ENCODE measurements at regions not wholly inside any gene's neighbourhood (a gene's known extent, or its start where the extent isn't known, plus 50 kb on each side); places are given as distances from the start of the nearest gene placed in this dataset.

DNA sequence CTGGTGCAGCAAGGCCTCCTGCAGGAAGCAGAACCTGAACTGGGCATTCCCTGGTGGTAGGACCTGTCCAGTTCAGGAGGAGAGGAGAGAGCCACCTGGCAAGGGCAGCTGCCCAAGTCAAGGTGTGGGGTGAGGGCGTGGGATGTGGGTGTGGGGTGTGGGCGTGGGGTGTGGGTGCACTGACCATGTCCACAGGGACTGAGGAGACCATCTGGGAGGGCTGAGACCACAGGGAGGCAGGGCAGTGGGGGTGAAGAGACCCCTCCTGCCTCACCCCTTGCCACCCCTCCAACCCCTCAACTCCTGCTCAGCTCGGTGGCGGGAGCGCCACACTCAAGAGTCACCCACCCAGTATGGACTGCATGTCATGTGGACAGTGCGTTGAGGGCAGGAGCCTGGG, 117.9 kb downstream of the CPZ start:
- no peak for DNase-seq

DNA sequence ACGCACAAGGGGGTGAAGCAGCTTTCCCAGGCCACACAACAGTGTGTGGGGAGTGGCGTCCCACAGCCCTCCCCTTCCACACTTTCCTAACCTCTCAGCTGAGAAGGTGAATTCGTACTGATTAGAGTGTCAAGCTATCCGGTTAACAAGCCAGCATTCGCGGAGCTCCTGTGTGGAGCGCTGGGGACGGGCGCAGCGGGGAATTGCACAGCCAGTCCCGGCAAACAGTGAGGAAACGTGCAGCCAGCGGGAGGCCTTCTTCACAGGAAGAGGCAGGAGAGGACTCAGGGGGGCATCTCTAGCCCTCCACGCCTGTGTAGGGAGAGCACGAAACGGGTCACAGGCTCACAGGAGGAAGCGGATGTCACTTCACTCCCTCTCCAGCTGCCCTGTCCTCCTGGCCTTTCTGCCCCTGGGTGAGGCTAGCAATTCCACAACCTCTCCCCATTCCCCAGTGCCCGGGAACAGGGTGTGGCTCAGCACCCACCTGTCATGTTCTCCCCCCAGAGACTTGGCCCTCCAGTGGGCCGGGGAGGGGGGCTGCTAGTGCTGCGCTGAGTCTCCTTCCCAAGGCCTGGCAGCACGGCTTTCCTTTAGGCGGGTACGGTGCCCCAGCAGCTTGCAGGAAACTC, 117.3 kb downstream of the CPZ start:
- no peak for DNase-seq

DNA sequence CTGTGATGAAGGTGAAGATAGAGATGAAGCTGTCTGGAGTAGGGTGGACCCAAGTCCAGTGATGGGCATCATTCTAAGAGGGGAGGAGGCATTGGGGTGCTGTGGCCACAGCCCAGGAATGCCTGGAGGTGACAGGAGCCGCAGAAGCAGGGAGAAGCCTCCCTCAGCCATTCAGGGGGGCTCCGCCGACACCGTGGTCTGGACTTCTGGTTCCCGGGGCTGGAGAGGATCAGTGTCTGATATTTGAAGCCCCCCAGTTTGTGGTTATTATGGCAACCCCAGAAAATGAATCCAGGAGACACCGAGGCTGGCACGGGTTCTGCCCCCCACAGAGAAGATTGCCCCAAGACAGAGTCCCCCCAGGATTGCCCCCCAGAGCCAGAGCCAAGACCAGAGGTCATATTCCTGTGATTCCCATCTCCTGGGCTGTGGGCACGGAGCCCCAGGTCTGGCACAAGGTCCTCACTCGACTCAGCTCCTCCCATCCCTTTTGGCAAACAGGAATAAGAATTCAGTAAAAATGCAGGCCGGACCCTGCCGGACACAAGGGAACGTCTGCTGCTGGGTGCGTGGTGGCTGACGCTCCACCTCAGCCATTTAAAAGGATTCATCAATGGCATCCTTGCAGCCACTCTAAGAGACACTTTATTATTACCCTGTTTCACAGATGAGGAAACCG, 116.6 kb downstream of the CPZ start:
- no peak for DNase-seq

DNA sequence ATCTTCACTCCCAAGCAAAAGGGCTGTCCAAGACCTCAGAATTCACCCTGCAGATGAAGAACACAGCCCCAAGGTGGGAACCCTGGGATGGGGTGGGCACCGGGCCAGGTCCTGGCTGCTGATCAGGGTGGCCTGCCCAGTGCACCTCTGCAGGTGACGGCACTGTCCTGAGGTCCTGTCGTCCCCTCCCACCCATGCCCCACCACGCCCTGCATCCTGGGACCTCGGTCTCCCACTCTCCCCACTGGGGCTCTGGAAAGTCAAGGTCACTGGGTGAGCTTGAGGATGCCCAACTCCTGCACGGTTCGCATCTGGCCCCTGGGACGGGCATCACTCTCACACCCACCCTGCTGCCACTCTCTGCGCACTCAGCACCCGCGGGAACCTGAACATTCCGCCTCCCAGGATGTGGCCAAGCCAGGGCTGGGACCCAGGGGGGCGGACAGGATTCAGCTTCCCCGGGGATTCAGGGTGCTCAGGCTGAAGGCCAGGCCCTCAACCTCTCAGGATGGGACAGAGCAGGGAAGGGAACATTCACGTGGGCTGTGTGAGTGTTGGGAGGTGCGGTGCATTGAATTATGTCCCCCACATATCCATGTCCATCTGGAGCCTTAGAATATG, 115.9 kb downstream of the CPZ start:
- no peak for DNase-seq

DNA sequence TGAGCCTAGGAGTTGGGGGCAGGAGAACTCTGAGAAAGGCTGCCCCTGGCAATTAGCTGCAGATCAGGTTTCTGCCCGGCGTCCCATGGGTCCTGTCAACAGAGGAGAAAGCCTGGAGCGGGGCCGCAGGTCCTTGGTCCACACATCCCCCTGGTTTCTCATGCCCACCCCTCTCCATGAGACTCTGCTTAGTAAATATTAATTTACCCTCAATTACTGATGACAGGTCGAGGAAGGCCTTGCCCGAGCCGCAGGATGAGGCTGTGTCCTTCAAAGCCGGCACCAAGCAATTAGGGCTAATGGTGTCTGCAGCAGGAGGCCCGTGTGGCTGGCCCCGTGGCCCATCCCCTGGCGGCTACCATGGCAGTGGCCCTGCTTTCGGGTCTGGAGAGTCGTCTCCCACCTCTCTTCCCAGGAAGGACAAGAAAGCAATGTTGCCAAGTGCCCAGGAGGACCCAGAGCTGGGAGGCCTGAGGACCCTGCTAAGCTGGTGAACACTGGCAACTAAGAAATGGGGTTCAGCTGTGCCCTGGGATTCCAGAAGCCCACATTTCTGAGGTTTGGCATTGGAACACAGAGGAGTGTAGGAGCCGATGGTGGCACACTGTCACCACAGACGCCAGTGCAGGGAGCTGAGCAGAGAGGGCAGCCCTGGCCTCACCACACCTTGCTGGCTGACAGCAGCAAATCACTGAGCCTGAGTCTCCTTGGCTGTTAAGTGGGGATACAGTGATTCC, 114.6 kb downstream of the CPZ start:
- no peak for DNase-seq

DNA sequence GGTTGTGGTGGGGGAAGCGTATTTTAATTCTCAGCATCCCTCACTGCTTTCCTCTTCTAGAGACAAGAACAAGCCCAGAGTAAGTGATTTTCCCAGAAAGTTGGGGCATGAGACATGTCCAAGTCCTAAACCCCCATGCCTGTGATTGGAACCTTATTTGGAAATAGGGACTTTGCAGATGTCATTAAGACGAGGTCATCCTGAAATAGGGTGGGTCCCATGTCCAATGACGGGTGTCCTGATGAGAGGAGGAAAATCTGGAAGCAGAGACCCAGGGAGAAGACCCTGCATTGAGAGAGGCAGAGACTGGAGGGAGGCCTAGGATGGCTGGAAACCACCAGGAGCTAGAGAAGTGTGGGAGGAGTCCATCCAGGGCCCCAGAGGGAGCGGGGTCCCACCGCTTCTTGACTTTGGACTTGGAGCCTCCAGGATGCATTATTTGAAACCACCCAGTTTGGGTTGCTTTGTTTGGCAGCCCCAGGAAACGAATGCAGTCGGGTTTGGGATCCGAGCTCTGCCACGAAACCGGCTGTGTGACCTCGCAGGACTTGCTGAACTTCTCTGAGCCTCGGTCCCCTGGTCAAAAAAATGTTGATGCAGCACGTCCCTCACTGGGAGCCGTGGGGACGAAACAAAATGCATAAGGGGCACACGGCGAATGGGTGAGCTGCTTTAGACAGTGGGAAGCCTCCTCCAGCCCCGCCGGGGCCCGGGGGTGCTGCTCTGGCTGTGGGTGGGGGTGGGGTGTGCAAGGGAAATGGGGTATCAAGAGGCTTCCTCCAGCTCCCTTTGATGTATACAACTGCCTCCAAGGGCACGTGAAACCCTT, 113.9 kb downstream of the CPZ start:
- no peak for DNase-seq

DNA sequence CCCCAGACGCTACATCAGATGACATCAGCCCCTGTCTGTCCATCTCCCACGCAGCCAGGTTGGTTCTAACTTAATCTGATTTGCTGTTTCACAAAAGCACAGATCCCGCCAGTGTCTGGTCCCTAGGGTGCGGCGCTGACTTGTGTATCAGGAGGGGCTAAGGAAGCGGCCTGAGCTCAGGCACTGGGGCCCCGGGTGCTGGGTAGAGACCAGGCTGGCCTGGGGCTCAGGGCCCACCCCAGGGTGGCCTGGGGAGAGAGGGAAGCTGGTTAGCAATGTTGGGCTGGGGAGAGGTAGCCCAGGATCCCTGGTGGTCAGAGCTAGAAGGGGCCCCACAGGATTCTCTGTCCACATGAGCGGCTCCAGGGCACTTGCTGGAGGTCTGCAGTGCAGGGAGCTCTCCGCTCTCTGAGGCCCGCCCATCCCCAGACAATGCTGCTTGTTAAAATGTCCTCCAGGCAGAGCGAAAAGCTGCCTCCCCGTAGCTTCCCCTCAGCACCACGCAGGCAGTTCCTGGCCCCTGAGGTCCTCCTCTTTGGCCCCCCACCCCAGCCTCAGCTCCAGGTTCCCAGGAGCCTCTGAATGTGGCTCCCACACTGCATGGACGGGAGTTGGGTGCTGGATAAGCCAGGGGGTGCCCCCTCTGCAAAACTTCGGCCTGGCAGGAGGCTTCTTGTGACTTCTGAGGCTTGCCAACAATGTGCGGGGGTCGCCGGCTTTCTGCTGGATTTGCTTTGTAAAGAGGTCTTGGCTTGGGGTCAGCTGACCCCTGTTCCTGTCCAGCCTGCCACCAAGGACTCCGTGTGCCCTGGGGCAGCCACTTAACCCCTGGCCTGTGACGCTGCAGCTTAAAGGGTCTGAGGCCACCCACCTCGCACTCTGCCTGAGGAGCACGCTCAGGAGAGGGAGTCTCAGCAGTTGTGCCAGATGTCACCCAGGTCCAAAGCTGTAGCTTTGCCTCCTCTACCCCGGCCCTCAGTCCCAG, 112.9 kb downstream of the CPZ start:
- no peak for DNase-seq

DNA sequence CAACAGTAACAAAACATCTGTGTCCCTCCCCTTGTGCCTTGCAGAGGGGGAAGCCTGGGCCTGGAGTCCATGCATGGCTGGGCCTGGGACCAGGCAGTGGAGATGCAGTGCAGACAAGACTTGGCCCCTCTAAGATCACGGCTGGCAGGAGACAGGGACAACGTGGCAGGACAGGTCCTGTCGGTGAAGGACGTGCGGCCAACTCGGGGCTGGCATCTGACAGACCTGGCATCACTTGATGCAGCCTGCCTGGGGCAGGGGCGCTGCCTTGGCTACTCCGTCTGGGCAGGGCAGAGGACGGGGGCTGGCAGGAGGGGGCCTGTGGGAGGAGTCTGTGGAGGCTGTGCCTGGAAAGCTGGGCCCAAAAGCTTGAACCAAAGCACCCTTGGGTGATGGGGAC, 112.1 kb downstream of the CPZ start:
- DNase-seq = no peak

DNA sequence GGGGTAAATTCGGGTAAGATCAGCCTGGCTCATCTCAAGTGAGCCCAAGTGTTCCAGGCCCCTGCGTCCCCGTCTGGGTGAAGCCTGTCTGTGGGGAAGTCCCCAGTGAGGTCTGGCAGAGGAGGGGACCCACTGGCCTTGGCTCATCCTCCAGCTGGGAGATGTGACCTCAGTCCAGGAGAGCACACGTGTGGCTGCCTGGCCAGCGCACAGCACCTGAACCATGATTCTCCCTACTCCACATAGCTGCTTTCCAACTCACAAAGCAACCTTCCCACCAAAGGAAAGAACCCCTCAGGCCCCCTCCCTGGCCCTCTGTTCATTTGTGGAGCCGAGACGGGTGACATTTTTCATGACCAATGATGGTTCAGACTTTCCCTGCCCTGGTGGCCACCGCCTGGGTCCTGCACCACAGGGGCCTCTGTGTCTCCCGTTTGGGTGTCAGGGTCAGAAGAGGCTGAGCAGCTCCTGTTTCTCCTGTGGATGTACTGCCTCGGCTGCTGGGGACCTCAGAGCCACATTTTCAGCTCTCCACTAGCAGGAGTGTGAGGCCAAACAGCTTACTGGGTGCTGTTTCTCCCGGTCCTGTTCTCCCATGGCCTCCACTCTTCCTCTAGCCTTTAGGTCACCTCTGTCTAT, 111.4 kb downstream of the CPZ start:
- DNase-seq = no peak

DNA sequence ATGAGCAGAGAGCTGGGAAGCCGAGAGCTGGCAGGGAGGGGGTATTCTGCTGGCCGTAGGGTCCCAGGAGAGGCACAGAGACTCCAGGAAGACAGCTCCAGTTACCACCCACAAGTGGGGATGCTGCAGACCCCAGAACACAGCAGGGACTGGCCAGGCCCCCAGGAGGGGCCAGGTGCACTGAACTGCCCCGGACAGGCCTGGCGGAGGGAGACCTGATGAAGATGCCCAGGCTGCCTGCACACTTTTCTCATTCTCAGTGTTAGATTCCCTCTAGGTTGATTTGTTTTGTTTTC, 110.8 kb downstream of the CPZ start:
- no peak for DNase-seq

DNA sequence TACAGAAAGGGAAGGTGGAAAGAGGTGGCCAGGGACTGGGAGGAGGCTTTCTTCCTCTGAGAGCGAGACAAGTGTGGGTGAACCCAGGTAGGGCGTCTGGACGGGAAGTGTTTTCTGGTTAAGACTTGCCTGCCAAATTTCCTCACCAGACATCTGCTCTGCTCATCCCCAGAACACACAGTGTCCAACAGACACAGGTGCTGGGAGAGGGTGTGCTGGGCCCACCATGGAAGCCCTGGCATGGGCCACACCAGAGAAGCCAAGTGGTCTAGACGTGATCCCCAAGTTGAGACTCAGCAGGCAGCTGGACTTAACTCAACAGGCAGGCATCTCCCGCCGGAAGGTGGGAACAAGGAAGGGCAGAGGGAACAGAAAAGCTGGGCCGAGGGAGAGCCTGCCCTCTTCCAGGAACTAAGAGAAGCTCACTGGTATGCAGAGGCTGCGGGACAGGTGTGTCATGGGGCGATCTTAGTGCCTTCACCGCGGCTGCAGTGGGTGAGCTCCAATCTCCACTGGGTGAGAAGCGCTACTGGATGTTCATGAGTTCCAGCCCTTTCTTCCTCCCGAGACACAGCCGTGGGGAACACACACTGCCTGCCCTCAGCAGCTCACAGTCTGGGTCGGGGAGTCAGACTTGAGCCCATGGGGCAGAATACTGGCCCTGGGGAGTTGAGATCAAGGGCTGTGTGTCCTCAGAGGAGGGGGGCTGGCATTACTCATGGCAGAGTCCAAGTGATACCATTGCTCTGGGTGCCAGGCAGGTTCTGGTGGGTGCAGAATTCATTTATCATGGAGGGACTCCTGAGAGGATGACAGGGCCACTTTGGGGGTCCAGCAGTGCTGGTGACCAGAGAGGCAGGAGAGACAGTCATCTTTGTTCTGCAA, 110.2 kb downstream of the CPZ start:
- no peak for DNase-seq

DNA sequence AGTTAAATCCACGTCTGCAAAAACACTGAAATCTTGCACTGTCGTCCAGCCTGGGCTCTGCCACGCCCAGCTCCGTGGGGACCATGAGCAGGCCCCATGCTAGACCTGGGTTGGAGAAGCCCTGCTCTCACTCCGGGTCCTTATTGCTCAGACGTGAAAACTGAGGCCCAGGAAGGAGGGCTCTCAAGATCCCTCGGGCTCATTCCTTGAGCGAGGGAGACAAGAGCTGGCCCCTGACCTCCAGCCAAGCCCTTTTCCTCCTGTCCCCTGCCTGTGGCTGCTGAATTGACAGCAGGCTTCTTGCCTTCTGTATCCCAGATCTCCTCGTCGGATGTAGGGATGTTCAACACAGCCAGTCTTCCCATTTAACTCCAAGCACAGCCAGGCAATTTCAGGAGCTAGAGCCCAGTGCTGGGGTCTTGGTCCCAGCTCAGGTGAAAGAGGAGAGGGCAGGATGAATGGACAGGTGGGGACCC, 109.5 kb downstream of the CPZ start:
- no peak for DNase-seq

DNA sequence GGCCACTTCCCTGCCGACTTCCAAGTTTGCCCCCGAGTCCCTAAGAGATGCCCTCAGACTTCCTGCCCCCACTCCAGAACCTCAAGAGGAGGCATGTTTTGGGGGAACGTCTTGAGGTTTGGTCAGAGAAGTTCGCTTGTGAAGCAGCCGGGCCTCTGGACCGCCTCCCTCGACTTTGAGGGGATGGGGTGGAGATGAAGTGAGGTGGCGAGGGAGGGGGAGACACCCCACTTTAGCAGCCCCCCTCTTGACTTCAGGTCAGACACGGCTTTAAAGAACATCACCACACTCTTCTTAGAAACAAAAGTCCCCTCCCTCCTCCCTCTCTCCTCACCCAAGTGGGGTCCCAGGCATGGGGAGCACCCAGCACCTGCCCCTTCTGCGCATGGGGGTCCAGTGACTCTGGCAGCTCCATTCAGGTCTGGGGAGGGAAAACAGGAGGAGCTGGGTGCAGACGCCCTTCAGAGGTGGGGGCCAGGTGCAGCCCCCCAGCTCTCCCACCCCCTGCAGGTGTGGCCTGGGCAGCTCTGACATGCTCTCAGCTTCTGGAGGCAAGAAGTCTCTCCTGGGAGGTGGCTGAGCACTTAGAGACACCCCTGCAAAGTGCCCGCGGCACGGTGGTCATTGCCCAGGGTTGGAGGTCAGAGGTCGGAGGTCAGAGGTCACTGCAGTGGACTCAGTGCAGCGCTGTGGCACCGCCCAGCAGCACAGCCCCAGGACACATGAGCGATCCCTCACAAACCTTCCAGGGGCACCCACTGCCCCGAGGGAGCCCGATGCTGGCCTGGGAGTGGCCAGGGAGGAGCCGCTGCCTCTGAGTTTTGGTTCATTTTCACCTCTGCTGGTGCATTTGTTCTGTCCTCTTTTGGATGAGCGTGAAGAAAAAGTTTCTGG, 108.8 kb downstream of the CPZ start:
- DNase-seq = no peak

DNA sequence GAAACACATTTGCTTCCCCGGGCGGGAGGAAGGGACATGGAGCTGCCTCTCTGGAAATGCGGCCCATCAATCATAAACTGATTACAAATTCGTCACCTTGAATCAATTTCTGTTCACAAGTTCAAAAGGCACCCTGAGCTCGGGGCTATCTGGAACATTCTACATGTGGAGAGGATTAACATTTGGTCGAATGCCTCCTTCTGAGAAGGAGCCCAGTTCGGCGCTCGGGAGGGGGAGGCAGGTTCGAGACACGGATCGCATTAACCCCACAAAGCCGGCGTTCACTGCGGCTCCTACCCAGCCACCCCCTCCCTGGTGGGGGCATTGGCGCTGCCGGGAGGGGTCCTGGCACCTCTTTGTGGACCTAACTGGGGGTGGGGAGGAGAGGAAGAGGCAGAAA, 108.0 kb downstream of the CPZ start:
- DNase-seq = no peak

DNA sequence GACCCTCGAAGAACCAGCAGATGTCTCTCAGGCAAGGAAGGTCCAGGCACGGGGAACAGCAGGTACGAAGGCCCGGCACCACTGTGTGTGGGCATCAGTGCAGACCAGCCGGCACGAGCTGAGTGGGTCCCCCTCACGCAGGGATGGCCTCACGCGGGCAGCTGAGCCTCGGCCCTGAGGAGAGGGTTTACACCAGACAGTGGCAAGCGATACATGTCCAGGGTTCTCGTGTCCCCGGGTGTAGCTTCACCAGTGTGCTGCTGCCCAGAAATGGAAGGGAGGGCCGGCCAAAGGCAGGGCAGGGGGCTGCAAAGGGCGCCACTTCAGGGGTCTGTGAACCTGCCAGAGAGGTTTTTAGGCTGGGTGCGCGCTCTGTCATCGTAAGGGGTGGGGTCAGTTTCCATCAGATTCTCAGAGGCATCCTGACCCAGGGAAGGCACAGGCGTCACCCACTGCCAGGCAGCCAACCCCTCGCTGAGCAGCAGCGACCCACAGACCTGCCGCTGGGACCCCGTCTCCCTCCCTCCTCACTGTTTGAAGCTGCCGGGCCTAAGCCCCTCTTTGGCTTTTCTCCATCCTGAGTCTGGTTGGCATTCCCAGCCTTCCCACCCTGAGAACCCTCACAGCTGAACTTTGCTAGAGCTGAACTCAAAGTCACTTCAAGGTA, 107.0 kb downstream of the CPZ start:
- no peak for DNase-seq

DNA sequence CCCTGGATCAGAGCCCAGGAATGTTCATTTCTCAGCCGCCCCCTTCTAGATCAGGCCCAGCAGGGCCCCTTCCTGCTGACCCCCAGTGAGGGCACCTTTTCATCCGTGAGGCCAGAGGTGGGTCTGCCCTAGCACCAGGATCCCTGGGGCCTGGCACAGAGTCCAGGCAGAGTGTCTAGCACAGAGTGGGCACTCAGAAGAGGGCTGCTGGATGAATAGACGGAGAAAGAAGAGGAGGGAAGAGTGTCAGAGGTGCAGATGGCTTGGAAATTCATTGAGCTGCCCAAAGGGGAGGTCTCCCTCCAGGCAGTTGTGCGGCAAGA, 106.5 kb downstream of the CPZ start:
- DNase-seq = no peak

DNA sequence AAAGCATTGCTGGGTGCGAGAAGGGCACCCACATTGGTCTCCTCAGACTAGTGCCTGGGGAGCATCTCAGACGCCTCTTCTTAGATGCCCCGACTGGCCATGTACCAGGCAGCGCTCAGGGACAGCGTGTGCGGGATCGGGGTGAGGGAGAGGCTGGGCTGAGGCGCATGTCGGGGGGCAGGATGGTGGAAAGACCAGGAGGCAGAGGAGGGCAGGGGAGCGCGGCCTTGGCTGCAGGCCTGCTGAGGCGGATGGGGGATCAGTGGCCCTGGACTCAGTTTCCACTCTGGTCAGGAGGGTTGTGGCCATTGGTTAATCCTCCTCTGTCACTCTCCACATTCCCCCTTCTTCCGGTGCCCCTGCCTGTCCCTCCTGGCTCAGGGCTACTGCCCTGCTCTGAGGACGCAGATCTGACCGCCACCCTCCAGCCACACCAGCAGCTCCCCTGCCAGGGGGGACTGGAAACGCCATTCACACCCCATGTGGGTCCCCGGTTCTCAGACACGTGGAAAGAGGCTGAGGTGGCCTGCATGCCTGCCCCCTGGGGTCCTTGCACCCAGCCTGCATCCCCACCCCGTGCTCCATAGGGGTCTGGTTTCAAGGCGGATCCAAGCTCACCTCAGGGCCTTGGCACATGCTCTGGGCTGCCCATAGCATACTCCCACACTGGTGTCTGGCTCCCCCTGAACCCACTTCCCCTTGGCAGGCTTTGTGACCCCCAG, 105.9 kb downstream of the CPZ start:
- DNase-seq = no peak

DNA sequence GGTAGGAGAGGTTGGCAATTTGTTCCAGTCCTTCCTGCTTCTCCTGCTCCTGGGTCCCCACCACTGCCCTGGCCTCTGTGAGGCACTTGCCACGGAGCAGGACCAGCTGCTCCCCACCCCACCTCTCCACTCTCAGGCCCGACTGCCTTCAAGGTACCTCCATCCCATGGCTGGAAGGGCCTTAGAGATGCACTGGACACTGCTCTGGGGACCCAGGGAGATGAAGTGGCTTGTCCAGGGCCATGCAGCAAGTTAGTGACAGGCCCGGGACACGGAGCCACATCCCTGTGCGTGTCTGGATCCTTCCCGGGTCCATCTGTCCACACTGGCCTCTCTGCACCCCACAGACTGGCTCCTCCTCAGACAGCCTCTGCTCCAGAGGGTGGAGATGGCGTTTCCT, 105.3 kb downstream of the CPZ start:
- DNase-seq = no peak

Measured in MV-4-11 (cell line).